Mesodermal cell (in vitro differentiated cells): ENCODE measurements at regions not wholly inside any gene's neighbourhood (a gene's known extent, or its start where the extent isn't known, plus 50 kb on each side); places are given as distances from the start of the nearest gene placed in this dataset.

ENCODE experiments used
- H3K27ac ChIP-seq: 2 replicates; pipeline ENCODE4 v1.7.0; 2013; ENCODE audit warnings: mild to moderate bottlenecking, low read depth, low read length, moderate library complexity; ENCODE audit not compliant: severe bottlenecking
- H3K36me3 ChIP-seq: 2 replicates; pipeline ENCODE4 v1.7.1; 2013; ENCODE audit warnings: mild to moderate bottlenecking, low read length, moderate library complexity; ENCODE audit not compliant: control insufficient read depth, insufficient read depth
- H3K4me1 ChIP-seq: one replicate; pipeline ENCODE4 v1.7.1; 2013; ENCODE audit warnings: mild to moderate bottlenecking, low read length; ENCODE audit not compliant: insufficient read depth, control insufficient read depth, poor library complexity, severe bottlenecking
- H3K4me3 ChIP-seq: 2 replicates; pipeline ENCODE4 v1.7.0; 2013; ENCODE audit warnings: low read length, control low read depth, mild to moderate bottlenecking; ENCODE audit not compliant: insufficient read depth, poor library complexity, severe bottlenecking; ENCODE audit errors: extremely low read depth
- H3K9me3 ChIP-seq: 2 replicates; pipeline ENCODE4 v1.7.1; 2013; ENCODE audit warnings: mild to moderate bottlenecking, low read length, moderate library complexity; ENCODE audit not compliant: control insufficient read depth
- WGBS, 2 experiments: methylation state at CpG; one replicate each; pipeline ENCODE4 v1.1.5; 2013; ENCODE audit warnings: missing lambda C conversion rate in 2 of 2; ENCODE audit not compliant: insufficient coverage in 2 of 2; 5-methylcytosine and 5-hydroxymethylcytosine counted together

DNA sequence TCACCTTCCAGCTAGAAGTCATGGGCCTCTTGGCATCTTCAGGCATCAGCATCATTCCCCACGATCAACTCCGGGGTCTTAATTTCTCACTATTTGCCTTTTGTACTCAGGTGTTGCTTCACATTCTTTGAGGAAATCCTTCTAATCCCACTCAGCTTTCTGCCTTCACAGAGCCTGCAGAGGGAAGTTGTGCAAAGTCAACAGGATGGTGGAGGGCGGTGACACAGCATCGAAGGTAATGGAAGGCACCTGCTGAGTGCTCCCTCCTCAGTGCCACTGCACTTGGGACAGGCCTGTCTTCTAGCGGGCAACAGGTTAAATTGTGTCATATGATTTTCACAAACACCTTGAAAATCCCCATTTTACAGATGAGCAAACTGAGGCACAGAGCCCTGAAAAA is 164.0 kb downstream of the EN1 start:
- no peaks in the 10 kb centered on the region for H3K36me3 ChIP-seq
- H3K4me1 ChIP-seq, result peaks cover 10% of the 10 kb centered on the region
- WGBS, 2 experiments, result 92 to 100% methylated on average over 2 to 5 of the region's 5 CpGs

GRCh38 chr2:118678985-118679384 is 168.5 kb downstream of the EN1 start:
- no peaks in the 10 kb centered on the region for H3K36me3 ChIP-seq
- no peak overlapping the region for H3K27ac ChIP-seq
- H3K4me1 ChIP-seq, result peaks cover 11% of the 10 kb centered on the region
- no peaks in the 10 kb centered on the region for H3K9me3 ChIP-seq
- H3K4me3 ChIP-seq, result no peak overlapping the region
- 83% methylated on average over 1 of the region's 2 CpGs; no CpG with 5 or more reads in 1 of the 2 experiments for WGBS, 2 experiments

More for the DNA sequence above, 164.0 kb downstream of the EN1 start:
- H3K9me3 ChIP-seq, result no peaks in the 10 kb centered on the region
- H3K4me3 ChIP-seq, result no peak overlapping the region
- H3K27ac ChIP-seq, result no peak overlapping the region

DNA sequence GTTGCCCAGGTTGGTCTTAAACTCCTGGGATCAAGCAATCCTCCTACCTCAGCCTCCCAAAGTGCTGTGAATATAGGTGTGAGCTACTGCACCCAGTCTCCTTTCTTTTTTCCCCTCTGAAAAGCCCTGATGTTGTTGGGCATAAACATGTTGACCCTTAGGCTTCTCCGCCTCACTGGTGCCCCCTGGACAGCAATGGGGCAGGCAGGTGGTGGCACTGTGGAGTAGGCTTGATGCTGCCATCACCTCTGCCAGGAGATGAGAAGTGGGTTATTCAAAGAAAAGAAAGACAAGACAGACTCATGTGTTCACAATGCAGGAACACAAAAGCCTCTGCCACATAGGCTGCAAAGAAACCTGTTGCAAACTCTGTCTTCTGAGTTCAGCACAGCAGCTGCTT is 169.9 kb downstream of the EN1 start:
- Histone ChIP-seq H3K4me1 (peaks cover 11% of the 10 kb centered on the region), H3K4me3 (no peak overlapping the region), H3K27ac (no peak overlapping the region), H3K36me3 (no peaks in the 10 kb centered on the region), H3K9me3 (no peaks in the 10 kb centered on the region)
- WGBS, 2 experiments, result 100% methylated on average over 1 of the region's 1 CpG; no CpG with 5 or more reads in 1 of the 2 experiments

DNA sequence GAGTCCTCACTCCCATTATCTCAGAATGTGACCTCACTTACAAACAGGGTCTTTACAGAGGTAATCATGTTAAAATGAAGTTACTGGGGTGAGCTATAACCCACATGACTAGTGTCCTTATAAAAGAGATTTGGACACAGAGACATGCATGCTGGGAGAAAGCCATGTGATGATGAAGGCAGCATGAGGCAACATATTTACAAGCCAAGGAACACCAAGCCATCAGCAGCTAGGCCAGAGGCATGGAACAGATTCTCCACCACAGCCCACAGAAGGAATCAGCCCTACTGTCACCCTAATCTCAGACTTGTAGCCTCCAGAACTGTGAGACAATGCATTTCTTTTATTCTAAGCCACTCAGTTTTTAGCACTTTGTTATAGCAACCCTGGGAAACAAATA is 171.9 kb downstream of the EN1 start:
- Histone ChIP-seq H3K36me3 (no peaks in the 10 kb centered on the region), H3K9me3 (no peaks in the 10 kb centered on the region), H3K4me1 (peaks cover 15% of the 10 kb centered on the region), H3K4me3 (no peak overlapping the region), H3K27ac (no peak overlapping the region)

- Histone ChIP-seq H3K4me3 (no peak overlapping the region), H3K4me1 (peaks cover 19% of the 10 kb centered on the region), H3K9me3 (no peaks in the 10 kb centered on the region), H3K27ac (no peak overlapping the region), H3K36me3 (no peaks in the 10 kb centered on the region)
- WGBS, 2 experiments, result 80 to 93% methylated on average over 2 to 3 of the region's 3 CpGs
Observed at GRCh38 chr2:118672571-118673158, 174.8 kb downstream of the EN1 start.

DNA sequence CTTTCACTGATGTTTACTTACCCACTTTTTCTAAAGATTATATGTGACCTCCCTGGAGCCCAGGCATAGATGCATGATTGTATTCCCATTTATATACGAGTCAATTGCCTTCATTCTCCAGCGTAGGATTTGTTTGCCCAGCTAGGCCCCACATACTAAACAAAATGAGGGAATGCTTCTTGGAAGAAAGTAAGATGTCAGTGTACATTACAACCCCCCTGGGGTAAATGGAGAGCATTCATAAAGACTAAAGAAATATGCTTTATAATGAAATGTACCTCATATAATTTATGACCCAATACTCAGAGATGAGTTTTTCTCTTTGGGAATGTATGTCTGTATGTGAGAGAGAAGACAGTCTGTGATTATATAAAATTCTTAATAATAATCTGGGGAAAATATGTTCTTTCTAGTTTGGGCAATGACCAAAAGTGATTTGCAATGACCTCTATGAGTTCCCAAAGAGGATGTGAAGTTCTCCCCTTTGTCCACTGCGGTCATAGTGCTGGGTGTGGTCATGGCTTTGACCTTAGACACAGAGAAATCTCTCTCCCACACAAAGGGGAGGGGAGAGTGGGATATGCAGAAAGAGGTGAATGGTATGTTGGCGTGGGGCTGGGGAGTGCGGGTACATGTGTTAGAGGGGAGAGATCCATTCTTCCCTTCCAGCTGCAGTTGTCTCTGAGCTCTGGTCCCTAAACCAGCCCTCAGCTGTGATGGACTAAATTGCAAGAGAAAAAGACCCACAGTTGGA is 175.6 kb downstream of the EN1 start:
- H3K4me3 ChIP-seq, result no peak overlapping the region
- 100% methylated on average over 1 of the region's 5 CpGs; no CpG with 5 or more reads in 1 of the 2 experiments for WGBS, 2 experiments
- H3K4me1 ChIP-seq, result peaks cover 19% of the 10 kb centered on the region
- H3K9me3 ChIP-seq, result no peaks in the 10 kb centered on the region
- H3K27ac ChIP-seq, result no peak overlapping the region
- H3K36me3 ChIP-seq, result no peaks in the 10 kb centered on the region

GRCh38 chr2:118670838-118671237 is 176.6 kb downstream of the EN1 start:
- H3K4me3 ChIP-seq, result no peak overlapping the region
- WGBS, 2 experiments, result 92 to 94% methylated on average over 4 to 5 of the region's 6 CpGs
- H3K27ac ChIP-seq, result no peak overlapping the region

DNA sequence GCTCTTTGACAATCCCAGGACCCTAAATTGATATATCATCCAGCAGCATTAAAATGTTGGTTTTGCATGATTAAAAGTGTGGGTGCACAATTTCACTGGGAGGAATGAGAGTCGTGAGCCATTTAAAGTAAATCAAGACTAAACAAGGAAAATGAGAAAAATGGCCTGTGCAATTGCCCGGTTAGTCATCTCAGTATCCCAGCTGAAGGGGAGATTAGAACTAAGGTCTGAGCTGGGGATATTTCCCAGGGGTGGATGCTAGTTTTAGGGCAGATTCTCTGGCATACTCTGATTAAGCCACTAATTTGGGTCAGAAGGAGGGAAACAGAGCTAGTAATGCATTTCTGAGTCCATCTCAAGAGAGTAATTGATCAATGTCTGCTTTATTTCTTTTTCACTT is 177.2 kb downstream of the EN1 start:
- 95 to 100% methylated on average over 2 of the region's 2 CpGs for WGBS, 2 experiments
- Histone ChIP-seq H3K4me1 (peaks cover 19% of the 10 kb centered on the region), H3K27ac (no peak overlapping the region), H3K36me3 (no peaks in the 10 kb centered on the region), H3K4me3 (no peak overlapping the region), H3K9me3 (no peaks in the 10 kb centered on the region)

More at GRCh38 chr2:118670838-118671237, 176.6 kb downstream of the EN1 start:
- peaks cover 19% of the 10 kb centered on the region for H3K4me1 ChIP-seq
- no peaks in the 10 kb centered on the region for H3K36me3 ChIP-seq
- no peaks in the 10 kb centered on the region for H3K9me3 ChIP-seq

GRCh38 chr2:118669654-118670053 is 177.8 kb downstream of the EN1 start:
- H3K36me3 ChIP-seq, result no peaks in the 10 kb centered on the region
- no peaks in the 10 kb centered on the region for H3K9me3 ChIP-seq
- H3K27ac ChIP-seq, result no peak overlapping the region
- peaks cover 19% of the 10 kb centered on the region for H3K4me1 ChIP-seq
- no peak overlapping the region for H3K4me3 ChIP-seq

- Histone ChIP-seq H3K36me3 (no peaks in the 10 kb centered on the region), H3K4me3 (no peak overlapping the region), H3K27ac (peak overlapping the region; percentile 90), H3K9me3 (no peaks in the 10 kb centered on the region), H3K4me1 (peaks cover 19% of the 10 kb centered on the region)
- 39 to 56% methylated on average over 6 of the region's 9 CpGs for WGBS, 2 experiments
Observed at GRCh38 chr2:118668431-118669424, 178.7 kb downstream of the EN1 start.
